KG1 (cell line): ENCODE measurements at regions not wholly inside any gene's neighbourhood (a gene's known extent, or its start where the extent isn't known, plus 50 kb on each side); places are given as distances from the start of the nearest gene placed in this dataset.

Experiments
- DNase-seq: peaks from one replicate; lab custom pipeline; 2025; lab: John Stamatoyannopoulos, UW

GRCh38 chr15:101590785-101591184, 61.4 kb downstream of the TM2D3 start:
- DNase-seq = no peak

GRCh38 chr15:101583284-101583683, 68.9 kb downstream of the TM2D3 start:
- DNase-seq = no peak

DNA sequence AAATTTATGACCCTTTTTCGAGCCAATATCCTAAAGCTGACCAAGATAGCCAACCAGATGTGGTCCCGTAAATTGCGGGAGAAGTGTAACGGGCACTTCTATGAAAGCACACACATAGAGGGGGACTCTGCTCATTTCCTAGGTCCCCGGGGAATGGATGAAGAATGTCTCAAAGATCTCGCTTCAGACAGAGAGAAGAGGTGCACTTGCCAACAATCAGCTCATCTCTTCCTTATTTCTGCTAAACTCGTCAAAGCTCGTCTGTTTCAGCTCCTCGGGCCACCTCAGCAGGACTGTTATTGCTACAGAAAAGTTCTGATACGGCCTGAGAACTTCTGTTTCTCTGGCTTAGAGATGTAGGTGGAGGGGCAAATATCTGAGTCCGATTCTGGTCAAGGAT, 71.8 kb downstream of the TM2D3 start:
- DNase-seq = no peak

- DNase-seq = no peak
Measured at GRCh38 chr15:101579631-101580163, 72.5 kb downstream of the TM2D3 start.

GRCh38 chr15:101578443-101578894, 73.7 kb downstream of the TM2D3 start:
- no peak for DNase-seq

- no peak for DNase-seq
Measured at GRCh38 chr15:101573951-101574350, 78.2 kb downstream of the TM2D3 start.

GRCh38 chr15:101570241-101570640, 80.7 kb upstream of the PCSK6 start:
- DNase-seq = no peak

DNA sequence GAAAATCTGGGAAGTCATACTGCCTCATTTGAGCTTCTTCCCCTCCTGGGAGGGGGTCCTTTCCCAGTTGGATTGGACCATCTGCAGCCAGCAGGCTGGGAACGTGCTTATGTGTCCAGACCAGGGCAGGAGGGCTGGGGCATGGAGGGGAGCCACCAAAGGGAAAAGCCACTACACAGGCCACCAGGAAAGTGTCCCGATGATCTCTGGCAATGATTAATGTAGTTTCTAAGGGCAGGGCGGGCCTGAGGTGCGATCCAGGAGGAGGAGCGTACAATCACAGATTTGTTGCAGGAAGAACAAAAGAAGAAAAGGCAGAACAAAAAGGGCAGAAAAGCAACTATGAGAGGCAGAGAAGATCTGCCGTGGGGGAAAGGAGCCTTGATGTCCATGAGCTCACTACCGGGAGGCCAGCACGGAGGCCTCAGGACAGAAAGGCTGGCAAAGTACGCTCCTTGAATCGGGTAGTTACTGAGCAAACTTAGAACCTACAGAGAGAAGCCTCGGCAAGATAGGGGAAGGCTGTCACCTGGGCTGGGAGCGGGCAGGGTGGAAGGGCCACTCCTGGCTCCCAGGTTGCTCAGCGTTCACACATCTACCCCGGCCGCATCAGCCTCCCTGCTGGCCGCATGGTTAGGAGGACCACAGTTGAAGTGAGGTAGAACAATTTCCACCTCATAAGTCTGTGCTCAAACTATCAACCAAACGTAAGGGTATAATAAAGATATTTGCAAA, 79.5 kb upstream of the PCSK6 start:
- DNase-seq = no peak

DNA sequence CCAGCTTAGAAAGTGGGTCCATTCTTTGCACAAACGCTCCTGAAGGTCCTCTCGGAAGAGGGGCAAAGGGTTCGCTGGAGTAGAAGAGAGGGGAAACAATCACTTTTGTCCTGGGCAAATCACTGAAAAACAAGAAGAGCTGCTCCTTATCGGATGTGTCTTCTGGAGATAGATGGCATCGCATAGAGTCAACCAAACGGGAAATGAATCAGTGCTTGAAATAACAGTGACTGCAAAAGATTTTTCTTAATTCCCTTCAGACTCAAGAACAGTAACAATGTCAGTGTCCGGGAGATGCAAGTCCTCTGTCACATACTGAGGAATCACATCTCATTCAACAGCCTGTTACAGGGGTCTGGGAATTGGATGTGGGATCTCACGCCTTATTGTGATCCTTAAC, 78.8 kb upstream of the PCSK6 start:
- no peak for DNase-seq

DNA sequence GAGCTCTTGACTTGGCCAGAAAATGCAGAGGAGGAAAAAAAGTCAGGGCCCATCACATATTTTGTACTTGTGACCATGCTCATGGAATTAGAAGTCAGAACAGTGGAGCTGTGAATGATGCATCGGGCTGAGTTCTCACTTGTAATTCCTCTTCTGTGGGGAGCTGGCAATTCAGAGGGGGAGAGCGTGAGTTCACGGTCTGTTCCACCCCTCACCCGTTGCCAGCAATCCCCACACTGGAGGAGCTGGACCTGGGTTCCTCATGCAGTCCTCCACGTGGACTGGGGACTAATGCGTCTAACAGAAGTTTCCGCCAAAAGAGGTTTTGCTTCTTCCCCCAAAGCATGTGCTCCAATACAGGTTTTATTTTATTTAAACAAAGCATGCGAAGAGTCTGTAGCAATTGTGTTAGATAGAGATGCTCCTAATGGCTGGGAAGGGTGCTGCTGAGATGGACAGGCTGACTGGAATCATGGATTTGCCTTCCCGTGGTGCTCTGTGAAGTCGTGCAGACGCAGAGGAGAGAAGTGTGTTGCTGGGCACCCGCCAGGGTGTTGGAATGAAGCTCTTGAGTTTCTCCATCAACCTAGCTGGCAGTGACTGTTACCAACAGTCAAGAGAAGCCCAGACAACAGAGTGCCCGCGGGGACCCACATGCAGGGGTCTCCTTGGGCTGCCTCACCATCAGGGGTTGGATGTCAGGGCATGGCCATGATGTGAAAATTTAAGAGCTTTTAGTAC, 77.4 kb upstream of the PCSK6 start:
- no peak for DNase-seq

- DNase-seq = no peak
Measured at GRCh38 chr15:101565377-101565776, 75.9 kb upstream of the PCSK6 start.

GRCh38 chr15:101563176-101563796, 73.8 kb upstream of the PCSK6 start:
- DNase-seq = no peak

- no peak for DNase-seq
Measured at GRCh38 chr15:101562428-101563059, 73.0 kb upstream of the PCSK6 start.

DNA sequence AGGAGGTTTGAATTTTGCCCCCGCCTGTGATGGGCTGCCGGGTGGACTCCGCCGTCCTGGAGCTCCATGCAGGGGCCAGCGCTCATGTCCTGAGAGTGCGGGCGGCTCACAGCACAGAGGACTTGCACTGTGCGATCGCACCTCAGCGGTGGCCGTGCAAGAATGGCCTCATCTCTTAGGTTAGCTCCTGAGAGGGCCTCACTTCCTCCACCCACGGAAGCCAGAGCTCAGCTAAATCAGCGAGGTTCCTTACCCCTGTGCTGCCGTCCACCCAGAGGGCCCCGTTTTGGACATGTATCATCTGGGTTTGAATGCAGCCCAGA, 72.0 kb upstream of the PCSK6 start:
- no peak for DNase-seq

- no peak for DNase-seq
Measured at GRCh38 chr15:101560722-101561583, 71.4 kb upstream of the PCSK6 start.

- peak; percentile 42 for DNase-seq
Measured at GRCh38 chr15:101559952-101560351, 70.4 kb upstream of the PCSK6 start.

DNA sequence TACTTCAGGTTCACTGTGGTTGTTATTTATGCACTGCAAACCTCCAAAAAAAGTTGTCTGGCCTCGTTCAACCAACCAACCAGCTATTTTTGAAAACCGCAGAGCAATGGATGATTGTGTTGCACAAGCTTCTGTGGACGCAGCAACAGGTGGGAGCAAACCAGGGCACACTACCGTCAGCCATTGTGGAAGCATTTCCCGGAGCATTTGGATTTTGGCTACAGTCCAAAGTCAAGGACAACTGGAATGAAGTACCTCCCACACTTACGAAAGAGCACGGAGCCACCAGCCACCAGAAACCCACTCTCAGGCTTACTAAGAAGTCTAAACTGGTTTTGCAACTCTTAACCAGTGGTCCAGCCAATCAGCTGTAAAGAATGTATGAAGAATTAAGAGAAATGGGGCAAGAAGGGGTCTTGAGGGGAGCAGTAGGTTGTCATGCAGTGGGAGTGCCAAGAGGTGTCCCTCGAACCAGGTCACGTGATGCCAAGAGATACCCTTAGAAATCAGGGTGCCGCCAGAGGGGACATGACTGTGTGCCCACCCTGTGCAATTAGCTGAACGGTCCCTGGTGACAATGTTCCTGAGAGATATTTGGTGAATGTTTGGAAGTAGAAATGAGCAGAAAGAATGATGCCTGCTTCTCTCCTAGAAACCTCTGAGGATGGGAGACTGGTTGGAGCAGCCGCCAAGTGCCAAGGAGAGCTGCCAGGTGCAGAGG, 68.9 kb upstream of the PCSK6 start:
- DNase-seq = no peak

DNA sequence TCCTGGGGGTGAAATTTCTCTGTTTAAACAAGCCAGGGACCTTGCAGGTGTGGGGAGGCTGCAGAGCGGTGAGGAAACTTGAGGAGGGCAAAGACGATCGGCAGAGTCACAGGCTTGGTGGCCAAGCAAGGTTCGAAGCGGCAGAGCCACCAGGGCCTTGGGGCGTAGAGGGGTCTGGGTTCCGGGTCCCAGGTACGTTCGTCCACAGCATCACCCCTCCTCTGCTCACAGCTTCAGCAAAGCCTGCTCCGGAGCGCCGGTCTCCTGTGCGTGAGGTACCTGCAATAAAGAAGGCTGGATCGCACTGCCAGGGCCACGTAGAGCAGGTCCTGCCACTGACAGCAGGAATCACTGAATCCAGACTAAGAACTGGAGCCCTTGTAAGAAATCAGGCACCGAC, 66.8 kb upstream of the PCSK6 start:
- no peak for DNase-seq

- DNase-seq = no peak
Measured at GRCh38 chr15:101554115-101554915, 64.8 kb upstream of the PCSK6 start.
